IPS DF 4.7 (cell line): ENCODE measurements at regions not wholly inside any gene's neighbourhood (a gene's known extent, or its start where the extent isn't known, plus 50 kb on each side); places are given as distances from the start of the nearest gene placed in this dataset.
"Not testable (repeated sequence)": the region's sequence is repeated elsewhere in the genome, so short reads cannot be mapped to it uniquely, and the experiment has no call there.

ENCODE experiments used
- DNase-seq: peaks from one replicate; pipeline ENCODE4 v3.0.0-alpha.2; 2013; ENCODE audit warnings: low spot score; ENCODE audit errors: extremely low read depth

- no peak for DNase-seq
Measured at GRCh38 chr12:74242088-74242487, 295.5 kb upstream of the ATXN7L3B start.

GRCh38 chr12:74245458-74245857 lies 292.2 kb upstream of the ATXN7L3B start:
- DNase-seq = no peak

GRCh38 chr12:74250891-74251290 lies 286.7 kb upstream of the ATXN7L3B start:
- DNase-seq = no peak

- DNase-seq = not testable (repeated sequence)
Measured at GRCh38 chr12:74253826-74254225, 283.8 kb upstream of the ATXN7L3B start.

GRCh38 chr12:74254784-74255183 lies 282.9 kb upstream of the ATXN7L3B start:
- DNase-seq = no peak

- no peak for DNase-seq
Measured at GRCh38 chr12:74259199-74259598, 278.4 kb upstream of the ATXN7L3B start.

- DNase-seq = no peak
Measured at GRCh38 chr12:74264692-74265091, 272.9 kb upstream of the ATXN7L3B start.

- DNase-seq = not testable (repeated sequence)
Measured at GRCh38 chr12:74269355-74269754, 268.3 kb upstream of the ATXN7L3B start.

- no peak for DNase-seq
Measured at GRCh38 chr12:74280156-74280655, 257.4 kb upstream of the ATXN7L3B start.

GRCh38 chr12:74281401-74282180 lies 256.0 kb upstream of the ATXN7L3B start:
- not testable (repeated sequence) for DNase-seq

GRCh38 chr12:74283646-74284045 lies 254.0 kb upstream of the ATXN7L3B start:
- no peak for DNase-seq

GRCh38 chr12:74285773-74286172 lies 251.9 kb upstream of the ATXN7L3B start:
- DNase-seq = no peak

- DNase-seq = no peak
Measured at GRCh38 chr12:74286254-74286653, 251.4 kb upstream of the ATXN7L3B start.

- peak; percentile 7 for DNase-seq
Measured at GRCh38 chr12:74292351-74293194, 245.1 kb upstream of the ATXN7L3B start.

- no peak for DNase-seq
Measured at GRCh38 chr12:74293689-74294131, 243.9 kb upstream of the ATXN7L3B start.

GRCh38 chr12:74317078-74317601 lies 220.5 kb upstream of the ATXN7L3B start:
- peak; percentile 30 for DNase-seq

- DNase-seq = no peak
Measured at GRCh38 chr12:74317741-74318140, 219.9 kb upstream of the ATXN7L3B start.

- DNase-seq = no peak
Measured at GRCh38 chr12:74319886-74320285, 217.7 kb upstream of the ATXN7L3B start.

GRCh38 chr12:74321381-74321780 lies 216.3 kb upstream of the ATXN7L3B start:
- DNase-seq = no peak

GRCh38 chr12:74322792-74323191 lies 214.8 kb upstream of the ATXN7L3B start:
- DNase-seq = no peak

GRCh38 chr12:74328623-74329022 lies 209.0 kb upstream of the ATXN7L3B start:
- DNase-seq = no peak

- DNase-seq = no peak
Measured at GRCh38 chr12:74334780-74335179, 202.9 kb upstream of the ATXN7L3B start.
